GM19193 (cell line): ENCODE measurements at regions not wholly inside any gene's neighbourhood (a gene's known extent, or its start where the extent isn't known, plus 50 kb on each side); places are given as distances from the start of the nearest gene placed in this dataset.

Experiments used
- POLR2A ChIP-seq: IDR thresholded peaks from 4 replicates; pipeline ENCODE4 v1.6.1; 2011; ENCODE audit not compliant: insufficient read depth, insufficient read length; ENCODE audit errors: extremely low read depth

DNA sequence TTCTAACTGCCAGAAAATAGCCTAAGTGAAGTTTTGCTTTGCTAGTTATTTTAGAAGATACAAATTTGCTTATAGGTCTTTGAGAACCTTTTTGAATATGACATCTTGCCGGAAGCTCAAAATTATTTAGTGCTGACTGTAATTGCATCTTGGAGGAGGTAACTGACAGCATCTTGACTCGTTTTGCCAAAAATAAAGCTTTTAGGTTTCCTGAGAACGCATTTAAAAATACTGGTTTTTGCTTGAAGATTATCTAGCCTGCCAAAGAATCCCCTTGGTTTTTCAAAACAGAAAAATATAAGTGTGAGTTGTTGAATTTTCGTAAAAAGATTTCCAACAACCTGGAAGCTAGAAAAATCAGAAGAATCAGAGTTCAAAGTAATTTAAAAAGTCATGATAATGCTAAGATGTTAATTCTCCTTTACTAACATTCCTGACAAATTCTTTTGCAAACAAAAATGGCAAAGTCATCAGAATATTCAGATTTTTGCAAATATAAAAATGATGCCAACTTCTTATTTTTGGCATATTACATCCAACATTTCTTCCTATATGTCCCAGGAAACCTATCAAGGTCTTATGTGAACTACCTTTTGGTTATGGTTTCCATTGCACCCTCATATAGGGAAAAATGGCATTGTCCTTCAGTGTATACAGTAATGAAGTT, 178.0 kb upstream of the SLC8A1 start:
- no peak for TF ChIP-seq POLR2A

DNA sequence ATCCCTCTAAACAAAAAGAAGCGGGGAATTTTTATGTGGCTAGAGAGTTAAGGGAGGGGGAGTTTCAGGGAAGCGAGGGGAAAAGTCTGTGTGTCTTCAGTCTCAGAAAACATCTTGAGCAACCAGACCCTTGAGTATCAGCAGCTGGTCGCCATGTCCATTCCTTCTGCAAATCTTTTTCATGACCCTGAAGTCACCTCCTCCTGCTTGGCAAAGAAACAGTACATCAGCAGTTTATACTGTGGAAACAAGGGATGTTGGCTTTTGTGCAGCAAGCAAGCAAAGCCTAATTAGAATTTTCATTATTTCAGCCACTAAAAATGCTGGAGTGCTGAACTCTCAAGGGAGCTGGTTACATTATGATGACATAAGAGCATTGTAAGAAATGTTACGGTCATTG, 187.4 kb upstream of the SLC8A1 start:
- no peak for TF ChIP-seq POLR2A

DNA sequence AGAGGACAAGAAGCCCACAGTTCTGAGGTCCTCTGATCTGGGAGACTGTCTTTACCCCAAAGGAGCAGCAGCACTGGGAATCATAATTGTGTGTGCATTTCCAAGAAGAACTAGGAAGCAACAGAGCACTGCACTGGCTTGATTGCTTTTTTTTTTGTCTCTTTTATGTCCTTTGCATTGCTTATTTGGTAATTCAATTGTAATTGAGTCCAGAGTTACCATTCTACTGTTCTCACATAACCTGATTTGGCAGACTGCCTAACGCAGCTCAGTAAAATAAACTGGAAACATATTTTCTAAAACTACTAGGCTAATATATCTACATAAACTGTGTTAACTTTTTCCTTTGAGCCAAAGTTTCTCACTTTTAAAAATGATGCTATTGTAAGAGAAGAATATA, 190.3 kb upstream of the SLC8A1 start:
- no peak for TF ChIP-seq POLR2A

DNA sequence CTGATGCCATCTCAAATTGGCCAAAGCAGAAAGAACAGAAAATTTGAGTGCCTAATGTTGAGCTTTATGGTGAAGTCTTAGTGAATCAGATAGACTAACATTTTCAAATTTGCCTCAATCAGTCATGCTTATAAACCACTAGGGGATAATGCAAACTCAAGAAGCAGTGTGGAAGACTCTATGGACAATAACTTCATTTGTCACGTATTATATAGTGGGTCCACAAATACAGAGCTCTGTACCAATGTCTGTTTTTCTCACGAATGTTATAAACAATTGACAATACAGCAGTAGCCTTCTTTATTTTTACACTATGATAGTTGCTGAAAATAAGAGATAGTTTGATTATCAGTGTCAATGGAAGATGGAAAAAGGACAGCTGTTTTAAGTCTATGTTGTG, 190.8 kb upstream of the SLC8A1 start:
- no peak for TF ChIP-seq POLR2A

DNA sequence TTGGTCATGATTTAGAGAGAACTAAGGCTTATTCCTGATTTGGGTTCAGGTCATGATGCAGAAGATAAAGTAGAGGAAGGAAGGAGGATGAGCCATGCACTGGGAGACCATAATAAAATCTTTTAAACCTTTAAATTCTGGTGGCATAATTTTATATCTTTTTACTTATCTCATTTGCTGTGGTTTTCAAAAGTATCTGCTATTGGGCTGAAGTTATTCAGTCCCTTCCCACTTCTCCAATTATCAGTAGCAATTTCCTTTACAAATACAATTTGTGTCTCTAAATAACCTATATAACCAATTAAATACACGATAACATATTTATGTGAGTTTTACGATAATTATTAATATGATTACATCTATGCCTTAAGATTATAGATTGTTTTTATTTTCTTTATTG, 194.8 kb upstream of the SLC8A1 start:
- TF ChIP-seq POLR2A: no peak

DNA sequence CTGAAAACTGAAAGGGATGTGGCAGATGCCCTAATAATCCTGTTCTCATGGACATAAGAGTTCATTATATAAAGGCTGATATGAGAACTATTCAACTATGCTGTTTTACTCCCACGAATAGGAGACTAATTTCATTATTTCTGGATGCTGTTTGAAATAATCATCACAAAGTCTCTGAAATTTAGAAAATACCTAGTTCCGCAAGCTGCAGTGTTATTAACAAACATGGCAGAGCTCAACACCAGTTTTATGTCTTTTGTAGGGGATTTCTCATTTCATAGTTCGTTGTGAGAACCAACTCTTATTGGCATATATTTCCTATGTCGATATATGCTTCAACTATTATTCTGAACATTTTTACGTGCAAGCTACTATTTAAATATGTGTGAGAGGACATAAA, 200.3 kb upstream of the SLC8A1 start:
- TF ChIP-seq POLR2A: no peak

DNA sequence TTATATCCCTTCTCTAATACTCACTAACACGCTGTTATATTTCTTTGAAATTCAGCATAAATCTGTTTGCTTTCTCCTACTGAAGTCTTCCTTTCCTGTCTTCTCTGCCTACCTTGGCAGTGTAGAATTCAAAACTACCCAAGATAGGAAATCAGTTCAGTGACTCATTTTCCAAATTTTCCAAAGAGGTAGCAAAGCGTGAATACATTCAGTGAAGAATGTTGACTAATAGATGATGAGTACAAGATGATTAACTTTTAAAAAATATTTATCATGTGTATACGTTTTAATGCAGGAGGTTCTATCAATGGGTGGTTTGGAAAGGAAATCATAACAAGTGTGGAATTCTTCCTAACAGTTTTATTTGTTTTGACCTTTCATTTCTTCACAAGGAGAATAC, 201.9 kb upstream of the SLC8A1 start:
- TF ChIP-seq POLR2A: no peak

DNA sequence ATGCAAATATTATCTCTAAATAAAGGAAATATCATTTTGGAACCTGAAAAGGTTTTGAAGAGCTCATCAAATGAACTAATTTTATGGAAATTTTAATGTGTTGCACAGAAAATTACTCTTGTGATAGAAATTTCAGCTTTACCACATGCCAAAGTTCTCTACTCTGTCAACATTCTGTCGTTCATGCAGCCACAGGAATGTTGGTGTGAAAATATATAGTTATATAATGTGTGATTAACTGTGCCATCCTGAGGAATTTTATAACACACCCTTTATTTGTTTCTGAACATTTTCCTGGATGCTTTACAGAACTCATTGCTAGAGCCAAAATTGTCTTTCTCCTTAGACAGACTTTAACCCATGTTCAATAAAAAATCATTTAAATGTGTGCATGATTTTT, 202.5 kb upstream of the SLC8A1 start:
- no peak for TF ChIP-seq POLR2A

DNA sequence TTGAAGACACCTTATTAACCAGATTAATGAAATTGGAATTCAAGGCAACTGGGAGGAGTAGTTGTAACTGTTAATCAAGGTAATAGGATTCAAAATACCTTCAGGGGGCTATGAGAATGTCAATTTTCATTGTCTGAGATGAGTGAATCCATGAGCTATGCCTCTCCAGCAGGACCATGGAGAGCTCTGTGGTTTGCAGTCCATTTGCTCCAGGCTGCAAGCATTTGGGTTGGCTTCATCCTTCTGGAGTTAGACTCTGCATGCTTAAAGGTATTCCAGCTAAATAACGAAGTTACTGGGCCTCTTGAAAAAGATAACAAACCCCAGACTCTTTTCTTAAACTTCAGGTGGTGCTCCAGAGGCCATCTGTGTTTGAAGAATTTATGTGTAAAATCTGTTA, 207.1 kb upstream of the SLC8A1 start:
- no peak for TF ChIP-seq POLR2A

DNA sequence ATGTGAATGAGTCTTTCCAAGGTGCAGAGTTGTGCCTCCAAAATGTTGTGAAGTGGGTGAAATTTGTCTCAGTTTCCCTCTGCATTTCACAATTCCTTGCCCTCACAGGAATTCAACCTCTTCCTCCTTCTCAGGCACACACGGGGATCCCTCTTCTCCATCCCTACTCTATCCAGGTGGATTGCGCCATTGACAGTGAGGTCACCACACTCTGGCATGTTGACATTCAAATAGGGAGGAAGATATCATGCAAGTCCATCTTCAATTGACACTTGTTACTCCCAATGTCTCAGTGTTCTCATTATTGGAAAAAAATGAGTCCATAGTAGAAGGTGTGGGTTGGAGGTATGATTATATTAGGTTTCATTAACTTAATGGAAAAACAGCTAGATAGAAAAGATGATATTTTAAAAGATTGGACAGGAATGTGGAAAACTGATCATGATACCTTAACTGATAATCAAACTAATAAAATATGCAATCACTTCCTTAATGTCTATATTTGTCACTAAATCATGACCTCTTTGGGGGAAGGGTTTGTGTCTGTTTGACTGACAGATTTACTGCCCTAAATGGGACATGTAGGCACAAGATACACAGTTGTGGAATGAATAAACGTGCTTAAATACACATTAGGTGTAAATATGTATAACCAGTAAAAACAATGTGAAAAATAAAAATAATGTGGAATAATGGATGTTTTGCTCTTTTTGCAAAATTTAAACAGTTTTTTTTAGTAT, 213.8 kb upstream of the SLC8A1 start:
- no peak for TF ChIP-seq POLR2A

DNA sequence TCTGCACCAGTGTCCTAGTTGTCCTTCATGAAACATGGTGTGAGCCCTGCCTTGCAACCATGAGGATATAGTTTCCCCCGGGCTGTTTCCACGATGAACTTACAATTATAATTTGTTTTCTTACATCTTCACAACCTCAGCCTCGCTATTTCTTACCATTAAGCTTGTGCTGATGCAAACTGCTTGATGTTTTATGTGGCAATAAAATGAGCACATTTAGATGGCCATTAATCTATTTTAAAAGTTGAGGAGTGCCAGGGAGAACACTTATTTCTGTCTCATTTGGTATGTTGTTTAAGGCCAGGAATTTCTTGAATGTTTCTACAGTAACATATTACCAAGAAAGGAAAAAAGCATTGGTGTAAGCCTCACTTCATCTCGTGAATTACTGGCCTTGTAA, 214.5 kb upstream of the SLC8A1 start:
- TF ChIP-seq POLR2A: no peak

DNA sequence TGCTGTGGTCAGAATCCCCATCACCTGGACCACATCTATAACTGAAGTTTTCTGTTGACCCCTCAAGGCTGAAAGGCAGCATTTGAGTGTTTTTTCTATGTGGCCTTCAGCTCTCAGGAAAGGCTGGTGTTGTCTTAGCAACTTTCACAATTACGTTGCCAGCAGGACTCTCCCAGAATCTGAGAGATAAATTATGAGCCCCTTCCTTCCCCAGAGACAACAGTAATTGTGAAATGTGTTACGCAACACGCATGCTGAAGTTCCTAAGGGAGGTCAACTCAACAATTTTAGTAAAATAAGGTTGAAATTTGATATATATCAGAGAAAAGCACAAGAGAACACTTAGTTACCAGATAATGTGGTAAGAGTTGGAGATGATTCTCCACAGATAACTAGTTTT, 216.5 kb upstream of the SLC8A1 start:
- no peak for TF ChIP-seq POLR2A

DNA sequence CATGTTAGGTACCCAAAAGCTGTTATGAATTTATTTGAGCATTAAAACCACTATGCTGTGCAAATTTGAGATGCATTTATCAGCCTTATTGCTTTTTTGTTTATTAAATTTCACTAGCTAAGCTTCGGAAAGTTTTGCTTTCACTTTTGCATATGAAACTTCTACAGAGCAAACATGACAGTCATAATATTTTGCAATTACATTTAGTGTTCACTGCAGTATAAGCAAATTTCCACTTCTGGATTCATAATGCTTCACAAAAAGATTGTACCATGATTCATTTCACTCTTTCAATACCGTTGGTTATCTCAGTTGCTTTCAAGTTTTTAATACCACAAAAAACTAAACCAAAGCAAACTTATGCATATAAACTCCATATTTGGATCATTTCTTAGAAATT, 228.7 kb upstream of the SLC8A1 start:
- no peak for TF ChIP-seq POLR2A

DNA sequence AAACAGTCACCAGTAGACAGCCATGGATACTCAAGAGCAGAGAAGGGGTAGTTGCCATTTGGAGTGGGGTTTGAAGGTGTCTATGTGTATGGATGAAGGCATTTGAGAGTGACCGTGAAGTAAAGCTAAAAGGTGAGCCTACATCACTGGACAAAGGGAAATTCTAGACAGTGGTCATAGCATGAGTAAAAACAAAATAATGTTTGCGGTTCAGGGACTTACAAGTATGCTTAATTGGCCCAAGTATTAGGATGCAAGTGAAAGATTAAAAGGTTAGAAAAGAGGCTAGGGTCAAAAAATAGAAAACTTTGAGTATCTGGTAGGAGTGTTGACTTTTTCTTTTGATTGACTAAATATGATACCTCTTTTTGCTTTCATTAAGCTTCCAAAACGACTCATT, 238.1 kb upstream of the SLC8A1 start:
- no peak for TF ChIP-seq POLR2A

DNA sequence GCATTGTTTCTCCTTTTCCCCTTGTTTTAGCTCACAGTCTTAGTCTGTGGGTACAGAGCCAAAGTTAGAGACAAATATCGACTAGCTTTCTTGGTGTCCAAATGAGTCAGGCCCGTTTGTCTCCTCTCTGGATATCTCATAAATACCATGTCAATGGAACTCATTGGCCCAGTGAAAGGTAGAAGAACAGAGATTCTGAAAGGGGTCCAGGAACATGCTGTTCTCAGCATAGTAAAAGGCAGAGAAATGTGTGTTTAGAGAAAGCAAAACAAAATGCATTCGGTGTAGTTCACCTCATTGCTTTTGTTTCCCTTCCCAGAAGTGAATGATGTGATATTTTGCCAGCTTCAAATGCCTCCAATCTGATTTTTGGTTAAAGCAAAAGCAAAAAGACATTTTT, 238.6 kb upstream of the SLC8A1 start:
- no peak for TF ChIP-seq POLR2A

DNA sequence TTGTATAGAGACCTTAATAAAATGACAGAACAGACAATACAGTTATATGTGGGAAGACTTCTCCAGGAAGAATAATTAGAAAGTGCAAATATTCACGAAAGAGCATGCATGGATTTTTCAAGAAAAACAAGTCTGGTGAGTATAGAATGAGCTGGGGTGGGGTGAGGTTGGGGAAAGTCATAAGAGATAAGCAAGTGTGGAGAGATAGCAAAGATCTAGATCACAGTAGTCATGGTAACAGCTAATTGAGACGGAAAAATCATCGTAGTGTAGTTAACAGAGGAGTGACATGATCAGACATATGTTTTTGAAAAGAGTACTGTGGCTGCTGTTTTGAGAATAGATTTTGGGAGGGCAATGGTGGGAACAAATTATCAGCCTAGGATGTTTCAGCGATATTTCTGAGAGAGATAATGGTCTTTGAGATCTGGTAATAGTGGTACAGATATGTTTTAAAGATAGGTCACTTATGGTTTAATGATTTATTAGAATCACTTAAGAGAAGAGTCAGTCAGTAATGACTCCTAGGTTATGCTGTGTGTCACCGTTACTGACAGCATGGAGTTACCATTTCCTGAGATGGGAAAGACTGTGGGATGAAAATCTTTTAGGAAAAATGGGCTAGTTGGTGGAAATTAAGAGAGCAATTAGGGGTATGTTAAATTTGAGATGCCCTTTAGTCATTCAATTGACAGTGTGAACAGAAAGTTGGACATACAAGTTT, 248.5 kb upstream of the SLC8A1 start:
- no peak for TF ChIP-seq POLR2A
